ENCODE measurements at regions not wholly inside any gene's neighbourhood (a gene's known extent, or its start where the extent isn't known, plus 50 kb on each side); places are given as distances from the start of the nearest gene placed in this dataset.

- no peaks in the 10 kb centered on the region for H3K79me2 ChIP-seq (ENCODE audit: control insufficient read depth, insufficient read depth, low read length)
- dilution Hi-C loops (cut with MboI; ENCODE audit: extremely low pct_ligation_motif_present, low sequenced_read_pairs), result no loop called here
- CTCF ChIA-PET, result no interaction called here
- TF ChIP-seq GATA2 (IDR thresholded peaks at IDR 0.05; ENCODE audit: insufficient read depth, insufficient read length, low read depth, low read length) (no peak), POLR2A (IDR thresholded peaks at IDR 0.05; ENCODE audit: low read depth, low read length) (no peak), CTCF (IDR thresholded peaks at IDR 0.05; ENCODE audit: extremely low read depth in 1 of 2, insufficient read depth in 1 of 2, low read depth in 1 of 2, low read length in 2 of 2) (no peak), MAX (IDR thresholded peaks at IDR 0.05; ENCODE audit: insufficient read depth, insufficient read length) (no peak), EZH2 (IDR thresholded peaks at IDR 0.05; ENCODE audit: borderline replicate concordance, low read depth, low read length, severe bottlenecking) (no peak), JUN (IDR thresholded peaks at IDR 0.05; ENCODE audit: borderline replicate concordance, insufficient read depth, insufficient read length, low read depth) (no peak), POLR2AphosphoS5 (IDR thresholded peaks at IDR 0.05; ENCODE audit: insufficient read depth, low read depth, low read length) (no peak), FOS (IDR thresholded peaks at IDR 0.05; ENCODE audit: borderline replicate concordance, insufficient read depth, low read length) (no peak), MYC (IDR thresholded peaks at IDR 0.05; ENCODE audit: low read depth, low read length) (no peak)
- H3K4me2 ChIP-seq (ENCODE audit: insufficient read depth, low read length), result no peak overlapping the region
- POLR2A ChIA-PET, result no interaction called here
- H3K27me3 ChIP-seq (ENCODE audit: control insufficient read depth in 2 of 2, insufficient read depth in 2 of 2, low read length in 2 of 2), result no peaks in the 10 kb centered on the region
- intact Hi-C loops (cut with micrococcal nuclease), result no loop called here
- DNase-seq (ENCODE audit: low read depth, low spot score), result no peak
- no peak overlapping the region for H2AFZ ChIP-seq (ENCODE audit: low read depth, low read length)
- no peaks in the 10 kb centered on the region for H3K9me3 ChIP-seq (replicated peaks; ENCODE audit: control insufficient read depth, insufficient read depth, low read length)
- no peak overlapping the region for H3K9ac ChIP-seq (replicated peaks; ENCODE audit: extremely low read depth, insufficient read depth, low read length)
- H3K9me1 ChIP-seq (replicated peaks; ENCODE audit: control insufficient read depth, extremely low read depth, insufficient read depth, low read length), result no peaks in the 10 kb centered on the region
- no peaks in the 10 kb centered on the region for H4K20me1 ChIP-seq (replicated peaks; ENCODE audit: control insufficient read depth, extremely low read depth, insufficient read depth, low read length)
- H3K27ac ChIP-seq (ENCODE audit: insufficient read depth, low read depth, low read length), result no peak overlapping the region
- no peaks in the 10 kb centered on the region for H3K36me3 ChIP-seq (ENCODE audit: control insufficient read depth in 2 of 2, extremely low read depth in 1 of 2, insufficient read depth in 2 of 2, low read length in 2 of 2)
- no peaks in the 10 kb centered on the region for H3K4me1 ChIP-seq (ENCODE audit: control insufficient read depth, extremely low read depth, insufficient read depth, low read length)
- no TSS peak for BruUV-seq (replicated peaks)
- no peak overlapping the region for H3K4me3 ChIP-seq (replicated peaks in 1 of 3; ENCODE audit: insufficient read depth in 1 of 3, low read depth in 1 of 3, low read length in 3 of 3)
- FAIRE-seq, result no peak
Observed at GRCh38 chr10:117889664-117890063, 157.1 kb downstream of the RAB11FIP2 start.

Measured in endothelial cell of umbilical vein (primary cell).